Dedifferentiated amniotic fluid mesenchymal stem cell (primary cell): ENCODE measurements at regions not wholly inside any gene's neighbourhood (a gene's known extent, or its start where the extent isn't known, plus 50 kb on each side); places are given as distances from the start of the nearest gene placed in this dataset.

ENCODE experiments used
- DNase-seq: peaks from one replicate; pipeline ENCODE4 v3.0.0-alpha.2; 2016; ENCODE audit errors: extremely low spot score

DNA sequence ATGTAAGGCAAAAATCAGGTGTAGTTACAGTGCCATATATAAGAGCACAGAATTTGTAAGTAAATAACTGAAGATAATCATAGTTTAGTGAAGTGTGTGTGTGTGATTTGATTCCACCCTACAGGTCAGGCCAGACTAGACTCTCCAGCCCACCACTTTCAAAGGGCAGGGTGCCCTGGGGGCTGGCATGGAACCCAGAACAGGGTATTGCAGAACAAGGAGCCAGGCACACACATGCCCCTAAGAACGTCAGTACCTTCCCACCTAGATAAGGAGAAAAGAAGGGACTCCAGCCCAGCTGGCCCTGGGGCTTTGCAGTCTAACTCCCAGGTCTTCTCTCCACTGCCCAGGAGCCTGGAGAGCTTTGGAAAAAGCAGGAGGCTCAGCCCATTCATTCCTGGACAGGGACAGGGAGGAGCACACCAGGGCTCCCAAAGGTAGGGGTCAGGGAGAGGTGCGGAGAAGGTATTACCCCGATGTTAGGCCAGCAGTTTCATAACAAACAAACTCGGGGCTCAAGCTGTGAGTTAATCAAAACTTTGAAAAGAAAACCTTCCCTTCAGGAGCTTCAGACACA is 149.7 kb upstream of the VANGL1 start:
- DNase-seq, result no peak

DNA sequence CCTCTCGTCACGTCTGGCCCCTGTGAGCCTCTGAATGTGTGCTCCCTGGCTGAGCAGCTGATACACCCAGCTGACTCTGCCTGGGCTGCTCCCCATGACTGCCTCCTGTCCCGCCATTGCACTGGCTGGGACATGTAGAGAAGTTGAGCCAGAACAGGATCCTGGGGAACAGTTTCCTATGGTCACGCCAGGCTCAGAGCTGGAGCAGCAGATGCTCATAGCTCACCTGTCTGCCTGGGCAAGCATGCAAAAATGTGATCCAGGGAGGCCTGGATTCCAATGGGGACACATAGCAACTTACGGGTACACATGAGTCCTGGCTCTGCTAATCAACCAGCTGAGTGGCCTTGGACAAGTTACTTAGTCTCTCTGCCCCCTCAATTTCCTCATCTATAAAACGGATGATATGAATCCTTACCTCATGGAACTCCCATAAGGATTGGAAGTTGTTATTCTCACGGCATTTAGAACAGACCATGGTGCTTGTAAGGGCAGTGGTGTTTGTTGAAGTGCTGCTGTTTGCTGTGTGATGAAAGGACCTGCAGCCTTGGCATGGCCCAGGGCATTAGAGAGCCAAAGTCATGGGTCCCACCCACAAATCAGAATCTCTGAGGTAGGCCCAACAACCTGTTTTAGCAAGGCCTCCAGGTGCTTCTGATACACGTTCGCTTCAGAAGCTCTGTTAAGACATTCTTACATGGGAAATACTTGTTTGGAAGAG is 150.3 kb upstream of the VANGL1 start:
- no peak for DNase-seq

DNA sequence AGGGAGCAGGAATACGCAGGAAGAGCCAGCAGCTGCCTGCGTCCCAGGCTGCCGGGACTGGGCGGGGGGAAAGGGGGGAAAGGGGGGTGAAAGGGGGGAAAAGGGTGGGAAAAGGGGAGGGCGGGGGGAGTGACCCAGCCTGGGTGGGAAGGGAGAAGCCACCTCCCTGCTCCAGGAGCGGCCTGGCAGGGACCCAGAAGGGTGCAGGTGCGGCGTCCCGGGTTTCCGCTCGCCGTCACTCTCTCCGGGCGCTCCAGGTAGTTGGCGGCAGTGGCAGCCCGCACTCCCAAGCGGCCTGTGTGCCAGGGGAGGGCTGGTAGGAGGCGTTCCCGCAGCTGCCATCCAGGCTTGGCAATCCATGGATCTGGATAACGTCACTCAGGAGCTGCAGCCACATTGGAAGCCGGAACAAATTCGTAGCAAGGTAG is 141.0 kb upstream of the NGF start:
- DNase-seq, result no peak

DNA sequence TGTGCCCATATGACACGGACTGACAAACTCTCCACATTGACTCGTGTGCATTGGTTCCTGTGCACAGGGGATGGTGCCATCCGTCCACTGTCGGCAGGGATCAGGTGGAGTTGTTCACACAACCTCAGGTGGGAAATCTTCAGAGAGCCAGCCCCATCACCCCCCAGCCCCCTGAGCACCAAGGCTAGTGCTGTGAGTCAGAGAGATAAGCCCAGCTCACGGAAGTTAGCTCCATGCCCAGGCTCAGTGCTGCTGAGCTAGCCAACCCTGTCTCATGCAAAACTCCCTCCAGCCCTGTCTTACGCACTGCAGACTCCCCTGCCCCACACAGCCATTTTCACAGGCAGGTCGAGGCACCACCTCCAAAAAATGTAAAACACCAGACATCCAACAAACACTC is 139.0 kb upstream of the NGF start:
- DNase-seq, result no peak

DNA sequence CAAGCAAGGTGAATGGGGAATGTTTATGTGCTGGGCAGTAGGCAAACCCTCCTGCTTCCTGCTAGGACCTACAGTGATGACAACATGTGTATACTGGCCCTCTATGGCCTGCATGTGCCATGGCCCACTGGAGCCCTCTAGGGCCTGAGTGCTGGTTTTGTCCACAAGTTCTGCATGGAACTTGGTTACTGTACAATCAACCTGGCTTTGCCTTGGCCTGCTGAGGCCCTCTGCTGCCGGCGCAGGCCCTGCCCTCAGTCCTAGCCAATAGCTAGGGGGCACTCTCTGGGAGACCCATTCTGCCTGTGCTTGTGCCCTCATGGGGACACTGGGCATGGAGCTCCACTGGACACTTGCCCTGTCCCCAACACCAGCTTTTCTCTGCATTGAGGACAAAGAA is 138.6 kb upstream of the NGF start:
- no peak for DNase-seq

DNA sequence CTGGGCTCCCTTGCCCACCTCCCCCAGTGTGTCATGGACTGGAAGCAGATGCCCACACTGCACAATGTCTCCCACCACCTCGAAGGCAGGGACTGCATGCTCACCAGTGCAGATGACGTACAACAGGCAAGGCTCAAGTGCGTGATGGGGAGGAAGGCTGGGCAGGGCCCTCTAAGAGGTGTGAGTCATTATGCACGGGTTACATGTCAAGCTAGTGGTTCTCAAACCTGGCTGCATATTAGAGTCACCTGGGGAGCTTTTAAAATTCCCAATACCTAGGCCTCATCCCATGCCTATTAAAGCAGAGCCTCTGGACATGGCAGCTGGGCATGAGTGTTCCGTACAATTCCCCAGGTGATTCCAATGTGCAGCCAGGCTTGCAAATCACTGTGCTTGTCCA is 137.9 kb upstream of the NGF start:
- no peak for DNase-seq

DNA sequence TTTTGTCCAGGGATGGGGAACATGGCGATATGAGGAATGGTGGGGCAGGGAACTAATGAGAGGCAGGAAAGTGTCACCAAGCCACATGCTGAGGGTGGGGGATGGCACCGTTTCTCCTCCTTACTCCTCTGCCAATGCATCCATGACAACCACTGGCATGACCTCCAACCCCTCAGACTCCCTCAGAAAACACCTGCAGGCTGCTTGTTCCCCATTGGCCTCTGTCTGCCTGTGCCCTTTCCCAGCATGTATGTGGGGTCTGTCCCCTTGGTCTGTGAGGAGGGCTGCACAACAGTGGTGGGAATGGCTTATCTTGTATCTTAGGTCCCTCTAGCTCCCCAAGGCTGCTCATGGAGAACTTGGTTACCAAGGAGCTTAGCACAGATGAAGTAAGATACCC is 137.2 kb upstream of the NGF start:
- no peak for DNase-seq

DNA sequence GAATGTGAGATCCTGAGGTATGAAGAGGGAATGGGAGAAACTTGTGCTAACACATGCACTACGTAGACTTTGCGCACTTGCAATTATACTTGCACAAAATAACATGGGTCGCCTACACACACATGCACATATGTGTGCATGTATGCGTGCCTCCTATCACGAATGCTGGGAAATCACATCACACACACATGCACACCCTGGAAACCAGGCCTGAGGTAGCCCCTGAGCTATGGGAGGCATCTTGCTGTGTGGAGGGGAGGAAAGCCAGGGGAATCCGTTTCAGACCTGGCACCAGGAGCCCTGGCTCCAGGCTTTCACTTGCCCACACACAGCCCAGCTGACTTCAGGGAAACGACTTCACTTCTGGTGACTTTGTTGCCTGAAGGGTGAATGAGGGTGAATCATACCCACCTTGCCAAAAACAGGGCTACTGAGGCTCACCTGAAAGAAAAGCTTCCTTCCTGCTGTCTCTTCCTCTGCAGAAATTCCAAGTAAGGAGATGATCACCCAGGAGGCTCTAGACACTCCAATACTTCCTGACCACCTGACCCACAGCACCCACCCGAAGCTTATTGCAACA is 136.0 kb upstream of the NGF start:
- no peak for DNase-seq

DNA sequence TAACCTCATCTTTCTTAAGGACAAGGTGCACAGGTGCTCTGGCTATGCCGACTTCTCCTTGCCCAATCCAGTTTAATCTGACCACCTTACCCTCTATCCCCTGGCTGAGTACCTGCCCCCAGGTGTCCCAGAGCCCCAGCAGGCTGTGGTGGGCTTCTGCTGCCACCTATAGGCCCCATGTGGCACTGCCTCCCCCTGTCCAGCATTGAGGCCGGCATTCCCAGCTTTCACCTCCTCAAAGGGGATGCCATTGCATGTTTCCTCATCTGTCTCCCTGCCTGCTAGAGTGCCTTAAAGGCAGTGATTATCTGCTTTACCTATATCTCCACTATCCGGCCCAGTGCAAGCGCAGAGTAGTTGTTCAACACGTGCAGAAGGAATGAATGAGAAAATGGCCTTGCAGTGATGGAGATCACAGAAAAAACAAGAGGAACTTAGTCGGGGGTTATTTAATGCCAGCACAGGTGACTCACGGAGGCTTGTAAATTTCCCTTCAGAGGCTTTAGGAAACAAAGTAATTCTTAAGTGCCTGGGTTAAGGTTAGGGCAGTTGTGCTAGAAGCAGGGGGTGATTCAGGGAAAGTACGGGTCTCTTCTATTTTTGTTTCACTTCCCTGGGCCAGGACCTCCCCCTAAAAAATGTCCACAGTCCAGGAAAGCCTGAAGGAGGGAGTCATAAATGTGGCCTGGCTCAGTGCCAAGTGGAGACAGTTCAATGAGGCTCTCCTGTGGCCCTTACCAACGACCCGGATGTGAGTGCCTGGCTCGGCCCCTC is 131.8 kb upstream of the NGF start:
- DNase-seq, result peak; percentile 26

DNA sequence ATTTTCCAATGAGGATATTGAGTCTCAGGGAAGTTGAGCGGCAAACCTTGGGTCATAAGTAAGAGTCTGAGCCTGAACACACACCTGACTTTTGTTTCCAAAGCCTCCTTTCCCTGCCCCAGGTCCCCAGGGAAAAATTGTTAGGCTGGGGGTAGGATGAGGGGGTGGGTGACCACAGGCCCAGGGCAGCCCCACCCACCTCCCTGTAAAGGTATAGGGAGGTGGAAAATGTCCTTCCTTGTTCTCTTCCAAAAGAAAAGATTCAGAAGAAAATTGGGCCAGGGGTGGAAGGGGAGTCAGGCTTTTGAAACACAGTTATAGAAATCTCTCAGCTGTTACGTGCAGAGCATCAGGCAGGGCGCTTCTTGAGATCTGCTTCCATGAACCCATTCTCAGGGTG is 129.7 kb upstream of the NGF start:
- DNase-seq, result no peak

DNA sequence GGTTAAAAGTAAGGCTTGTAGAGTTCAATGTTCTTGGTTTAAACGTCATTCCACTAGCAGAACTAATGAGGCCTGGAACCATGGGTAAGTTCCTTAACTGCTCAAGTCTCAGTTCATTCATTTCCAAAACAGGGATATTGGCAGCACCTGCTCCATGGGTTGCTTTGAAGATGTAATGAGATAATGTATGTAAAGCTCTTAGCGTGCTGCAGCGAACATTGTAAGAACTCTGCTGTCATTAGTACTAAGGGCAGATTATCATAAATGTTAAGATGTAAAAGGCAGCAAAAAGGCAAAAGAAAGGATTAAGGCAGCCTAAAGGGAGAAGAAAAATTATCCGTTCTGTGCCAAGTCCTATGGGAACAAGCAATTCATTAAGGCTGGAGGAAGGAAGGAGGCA is 129.1 kb upstream of the NGF start:
- no peak for DNase-seq

DNA sequence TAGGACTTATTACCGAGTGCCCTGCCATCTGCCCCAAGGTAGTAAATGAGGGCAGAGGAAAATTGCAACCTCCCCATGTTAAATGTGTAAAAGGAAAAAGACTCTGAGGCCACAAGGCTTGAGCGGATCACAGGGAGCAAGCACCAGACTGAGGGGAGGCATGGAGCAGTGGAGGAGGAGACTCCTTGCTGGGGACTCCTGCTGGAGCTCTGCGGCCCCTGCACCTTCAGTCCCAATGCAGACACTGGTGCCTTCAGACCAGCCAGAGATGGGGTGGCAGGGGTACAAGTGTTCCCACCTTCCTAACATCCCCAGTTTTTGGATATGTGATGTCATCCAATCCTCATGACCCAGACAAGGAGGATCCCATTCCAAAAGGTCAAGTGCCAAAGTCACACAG is 128.4 kb upstream of the NGF start:
- no peak for DNase-seq

DNA sequence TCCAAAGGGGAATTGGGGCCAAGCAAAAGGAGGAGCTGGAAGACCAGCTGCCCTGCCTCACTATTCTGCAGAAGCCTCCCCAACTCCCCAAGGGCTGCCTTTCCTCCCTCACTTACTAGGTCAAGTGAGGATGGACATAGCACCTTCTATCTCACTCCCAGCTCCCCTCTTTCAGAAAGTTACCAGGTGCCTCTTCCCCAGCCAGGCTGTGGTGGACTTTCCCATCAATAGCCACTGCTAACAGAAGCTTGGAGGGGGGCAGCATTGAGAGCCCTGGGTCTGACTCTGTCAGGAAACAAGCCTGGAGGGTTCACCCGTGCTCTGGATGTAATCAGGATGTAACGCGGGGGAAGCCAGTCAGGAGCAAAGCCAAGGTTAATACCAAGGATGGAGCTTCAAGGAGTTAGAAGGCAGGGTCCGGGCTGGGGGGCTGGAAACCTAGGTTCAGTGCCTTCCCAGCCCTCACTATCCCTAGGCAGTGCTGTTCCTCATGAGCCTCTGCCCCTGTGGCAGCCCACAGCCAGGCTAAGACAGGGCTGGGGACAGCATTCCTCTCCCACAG is 127.8 kb upstream of the NGF start:
- no peak for DNase-seq

DNA sequence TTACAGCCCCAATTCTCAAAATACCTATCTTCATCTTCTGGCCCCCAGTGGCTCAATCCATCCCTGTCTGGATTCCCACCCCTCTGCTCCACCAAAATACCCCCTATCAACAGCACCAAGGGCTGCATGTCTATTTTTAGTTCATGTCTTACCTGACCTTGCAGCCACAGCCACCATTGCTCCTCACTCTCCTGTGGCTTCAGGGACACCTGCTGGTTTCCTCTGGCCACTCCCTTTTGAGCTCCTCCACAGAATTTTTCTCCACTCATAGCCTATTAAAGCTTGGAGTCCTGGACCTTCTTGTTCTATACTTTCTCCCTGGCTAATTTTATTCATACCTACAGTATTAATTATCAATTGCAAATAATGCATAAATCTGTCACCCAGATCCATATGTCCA is 125.3 kb upstream of the NGF start:
- DNase-seq, result no peak

DNA sequence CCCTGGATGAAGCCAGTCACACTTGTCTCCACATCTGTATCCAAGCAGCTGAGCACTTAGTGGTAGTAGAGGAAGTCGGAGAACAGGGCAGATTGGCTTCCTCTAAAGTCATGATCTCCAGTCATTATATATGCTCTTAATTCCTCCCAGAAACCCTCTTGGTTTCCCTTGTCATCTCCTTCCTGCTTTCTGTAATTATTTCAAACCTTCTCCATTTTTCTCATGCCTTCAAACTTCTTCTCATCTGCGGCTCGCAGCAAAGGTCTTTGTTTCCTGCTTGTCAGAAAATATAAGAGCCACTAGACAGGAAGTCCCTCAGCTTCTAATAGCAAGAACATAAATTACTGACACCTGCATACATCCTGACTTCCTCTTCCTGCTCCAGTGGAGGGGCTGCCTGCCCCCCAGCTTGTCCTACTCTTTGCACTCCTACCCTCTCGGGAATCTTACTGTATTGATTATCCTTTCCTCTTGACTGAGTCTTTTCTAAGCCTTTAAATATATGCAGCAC is 124.6 kb upstream of the NGF start:
- no peak for DNase-seq

DNA sequence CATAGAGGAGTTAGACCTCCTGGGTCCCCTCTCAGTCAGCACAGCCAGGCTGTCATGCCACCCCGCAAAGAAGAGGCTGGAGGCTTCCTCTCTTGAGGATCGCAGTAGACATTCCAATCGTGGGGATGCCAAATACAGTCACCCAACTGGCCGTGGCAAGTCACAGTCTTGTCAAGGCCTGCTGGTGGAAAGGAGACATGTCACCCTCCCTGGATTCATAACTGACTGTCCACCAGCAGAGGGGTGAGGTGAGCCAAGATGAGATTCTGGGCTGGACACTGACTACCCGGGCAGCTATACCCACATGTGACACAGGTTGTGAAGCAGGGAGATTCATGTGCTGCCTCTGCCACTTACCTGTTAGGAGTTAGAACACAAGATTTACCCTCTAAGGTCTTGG is 123.5 kb upstream of the NGF start:
- DNase-seq, result no peak

DNA sequence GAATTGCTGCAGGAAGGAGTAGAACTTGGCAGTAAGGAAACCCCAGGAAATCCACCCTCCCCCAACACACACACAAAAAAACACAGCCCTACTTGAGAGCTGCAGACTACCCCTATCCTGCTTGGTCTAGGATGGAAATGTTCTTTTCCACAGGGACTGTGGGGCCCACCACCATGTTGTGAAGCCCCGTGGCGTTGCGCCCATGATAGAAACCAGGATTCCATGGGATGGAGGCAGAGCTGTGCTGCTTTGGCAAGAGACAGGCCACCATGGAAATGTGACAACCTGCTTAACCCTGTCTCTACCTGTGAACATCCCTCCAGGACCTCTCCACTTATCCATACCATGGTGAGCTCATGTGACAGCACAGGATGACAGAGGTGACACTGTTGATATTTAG is 121.1 kb upstream of the NGF start:
- no peak for DNase-seq

DNA sequence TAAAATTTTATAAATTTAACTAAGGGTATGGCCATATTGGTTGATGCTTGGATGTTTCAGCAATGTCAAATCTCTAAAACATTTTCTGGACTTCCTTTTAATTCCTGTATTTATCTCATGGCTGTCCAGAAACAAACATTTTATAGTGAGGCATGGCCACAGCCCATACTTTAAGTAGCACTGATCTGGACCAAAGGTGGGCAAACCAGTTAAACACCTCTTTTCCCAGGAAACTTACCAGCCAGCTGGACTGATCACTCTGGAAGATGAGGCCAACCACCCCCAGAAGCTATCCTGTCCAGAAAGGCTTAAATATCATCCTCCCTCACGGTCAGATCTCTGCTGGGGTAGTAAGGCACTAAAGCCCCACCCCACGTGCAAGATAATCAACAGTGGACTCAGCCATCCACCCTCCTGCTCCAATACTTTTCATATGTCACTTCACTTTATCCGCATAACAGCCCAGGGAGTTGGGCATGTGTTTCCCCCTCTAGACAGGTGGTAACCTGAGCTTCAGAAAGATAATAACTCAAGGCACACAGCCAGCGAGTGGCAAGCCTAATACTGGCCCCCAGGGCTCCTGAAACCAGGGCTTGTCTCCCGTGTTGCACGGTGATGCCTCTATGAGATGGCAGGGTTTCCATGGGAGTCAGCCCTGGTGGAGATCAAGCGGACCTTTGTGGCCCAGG is 120.5 kb upstream of the NGF start:
- no peak for DNase-seq

DNA sequence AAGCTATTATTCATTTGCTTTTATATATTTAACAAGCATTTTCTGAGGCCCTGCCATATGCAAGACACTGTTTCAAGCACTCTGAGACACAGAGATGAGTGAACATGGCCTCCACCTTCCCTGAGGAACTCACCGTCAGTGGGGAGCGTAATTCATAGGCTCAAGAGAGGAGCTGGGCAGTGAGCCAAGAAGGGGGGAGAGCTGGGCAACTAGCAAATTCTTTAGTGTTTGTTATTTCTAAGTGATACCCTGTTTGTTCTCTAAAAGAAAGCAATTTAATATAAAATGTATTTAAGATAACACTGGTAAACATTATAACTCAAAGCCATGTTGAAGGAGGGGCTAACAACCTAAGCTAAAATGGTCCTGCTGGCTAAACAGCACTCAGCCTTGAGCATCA is 119.2 kb upstream of the NGF start:
- DNase-seq, result no peak

DNA sequence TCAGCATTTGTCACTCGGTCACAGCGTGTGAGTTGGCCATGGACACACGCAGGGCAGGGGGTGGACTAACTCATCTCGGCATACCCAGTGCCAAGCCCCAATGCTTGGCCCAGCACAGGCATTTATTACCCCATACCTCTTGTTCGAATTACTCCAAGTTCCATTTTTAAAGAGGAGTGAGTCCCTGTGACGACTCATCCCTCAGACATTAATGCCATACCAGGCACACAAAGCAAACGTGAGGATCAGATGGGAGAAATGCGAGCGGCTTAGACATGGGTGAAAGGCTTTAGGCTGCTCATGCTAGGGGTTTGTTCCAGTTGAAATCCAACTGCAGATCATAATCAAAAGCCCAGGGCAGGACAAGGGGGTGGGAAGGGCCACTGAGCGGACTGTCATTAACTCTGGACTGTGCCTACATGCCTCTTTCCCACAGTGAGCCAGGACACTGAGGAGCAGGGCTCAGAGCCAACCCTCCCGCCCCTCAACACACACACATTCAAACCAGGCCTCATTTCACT is 118.5 kb upstream of the NGF start:
- peak; percentile 16 for DNase-seq

DNA sequence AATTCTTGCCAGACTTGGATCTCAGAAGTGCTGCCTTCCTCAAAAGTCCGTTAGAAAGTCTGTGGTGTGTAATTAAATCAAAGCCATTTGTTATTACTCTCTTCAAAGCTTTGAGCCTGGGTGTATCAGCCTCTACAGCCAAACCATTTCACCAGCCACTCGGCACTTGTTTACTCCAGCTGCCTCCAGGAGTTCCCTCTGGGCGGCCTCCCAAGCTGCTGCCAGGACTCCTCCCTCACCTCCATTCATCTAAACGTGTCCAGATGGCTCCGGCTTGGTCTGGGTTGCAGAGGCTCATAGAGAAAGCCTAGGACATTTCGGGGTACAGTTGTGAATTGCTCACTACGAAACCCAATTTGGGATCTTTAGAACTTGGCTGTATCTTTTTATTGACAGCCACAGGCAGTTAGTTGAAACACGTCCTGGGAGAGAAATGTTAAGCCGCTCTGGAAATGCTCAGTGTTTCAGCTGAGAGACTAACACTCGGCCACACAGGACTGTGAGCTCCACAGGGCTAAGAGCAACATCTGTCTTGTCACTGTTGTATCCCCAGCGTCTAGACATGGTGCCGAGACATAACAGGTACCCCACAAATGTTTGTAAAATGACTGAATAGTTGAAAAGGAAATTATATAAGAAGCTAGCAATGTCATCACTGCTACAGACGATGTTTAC is 116.9 kb upstream of the NGF start:
- no peak for DNase-seq
